ENCODE measurements at regions not wholly inside any gene's neighbourhood (a gene's known extent, or its start where the extent isn't known, plus 50 kb on each side); places are given as distances from the start of the nearest gene placed in this dataset.

DNA sequence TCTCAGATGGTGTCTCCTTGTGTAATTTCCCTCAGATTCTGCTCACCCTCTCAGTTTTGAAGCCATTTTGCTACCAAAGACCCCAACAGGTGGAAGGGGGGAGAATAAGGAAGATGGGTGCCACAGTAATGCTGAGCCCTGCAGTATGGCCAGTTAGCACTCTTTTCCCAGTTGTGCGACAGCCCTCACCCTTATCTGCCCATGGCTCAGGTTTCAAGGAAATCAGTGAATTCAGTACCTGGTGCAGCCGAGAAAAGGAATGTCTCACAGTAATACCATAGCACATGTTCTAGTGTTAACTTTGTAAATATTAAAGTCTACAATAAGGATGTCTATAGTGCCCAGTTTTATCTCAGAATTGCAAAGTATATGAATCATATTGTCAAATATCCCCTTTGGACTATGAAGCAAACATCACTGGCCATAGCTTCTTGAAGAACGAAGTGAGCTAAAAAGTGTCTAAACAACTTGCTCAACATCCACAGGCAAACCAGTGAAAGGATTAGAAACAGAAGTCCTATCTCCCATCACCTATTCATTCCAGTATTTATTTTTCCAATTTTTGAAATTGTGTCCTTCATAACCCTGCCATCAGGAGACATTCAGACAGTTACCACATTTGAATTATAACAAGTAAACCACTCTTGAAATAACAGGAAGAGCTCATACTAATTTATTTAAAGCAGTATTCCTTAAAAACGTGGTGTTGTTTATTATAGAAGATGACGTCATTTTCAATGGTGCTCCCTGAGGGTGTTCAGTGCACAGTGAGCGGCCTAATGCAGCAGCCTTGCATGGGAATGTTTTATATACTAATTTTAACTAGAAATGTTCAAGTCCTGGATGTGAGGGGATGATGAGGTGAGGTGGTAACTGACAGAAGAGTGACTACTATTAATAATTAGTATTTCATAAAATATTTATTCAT lies 366.2 kb downstream of the TFAP2A start:
- no peak for DNase-seq (ENCODE audit: low spot score)

DNA sequence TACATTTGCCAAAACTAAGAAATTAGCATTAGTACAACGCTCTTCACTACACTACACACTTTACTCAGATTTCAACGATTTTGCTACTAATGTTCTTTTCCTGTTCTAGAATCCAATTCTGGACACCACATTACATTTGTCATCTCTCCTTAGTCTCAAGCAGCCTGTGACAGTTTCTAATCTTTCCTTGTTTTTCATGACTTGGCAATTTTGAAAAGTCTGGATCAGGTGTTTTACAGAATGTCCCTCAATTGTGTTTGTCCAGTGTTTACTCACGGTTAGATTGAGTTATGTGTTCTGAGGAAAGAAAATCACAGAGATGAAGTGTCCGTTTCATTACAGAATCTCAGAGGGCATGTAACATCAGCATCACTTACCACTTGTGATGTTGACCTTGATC lies 372.6 kb downstream of the TFAP2A start:
- no peak for DNase-seq (ENCODE audit: low spot score)

DNA sequence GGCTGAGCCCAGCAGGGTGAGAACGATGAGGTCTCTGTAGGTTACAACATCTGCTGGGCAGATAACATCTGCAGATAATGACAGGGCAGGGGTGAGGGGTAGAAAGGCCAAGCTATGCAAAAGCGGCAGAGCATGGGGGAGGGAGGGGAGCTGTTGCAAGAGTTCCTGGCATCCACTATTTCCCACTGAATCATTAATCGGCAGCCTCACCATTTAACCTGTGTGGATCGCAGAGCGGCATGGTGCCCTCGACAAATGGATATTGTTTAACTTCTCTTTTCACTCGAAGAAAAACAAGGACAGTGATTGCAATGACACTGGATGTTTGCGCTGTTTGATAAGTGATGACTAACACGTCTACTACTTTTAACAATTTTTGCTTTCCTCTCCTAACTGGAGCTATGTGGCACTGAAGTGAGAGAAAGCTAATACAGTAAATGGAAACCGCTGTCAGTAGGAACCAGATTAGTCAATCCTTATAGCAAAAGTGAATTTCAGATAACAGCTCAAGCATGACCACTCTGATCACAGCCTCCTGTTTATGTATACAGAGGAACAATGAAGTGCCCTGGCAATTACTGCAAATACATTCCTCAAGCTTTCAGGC lies 381.5 kb downstream of the TFAP2A start:
- no peak for DNase-seq (ENCODE audit: low spot score)

DNA sequence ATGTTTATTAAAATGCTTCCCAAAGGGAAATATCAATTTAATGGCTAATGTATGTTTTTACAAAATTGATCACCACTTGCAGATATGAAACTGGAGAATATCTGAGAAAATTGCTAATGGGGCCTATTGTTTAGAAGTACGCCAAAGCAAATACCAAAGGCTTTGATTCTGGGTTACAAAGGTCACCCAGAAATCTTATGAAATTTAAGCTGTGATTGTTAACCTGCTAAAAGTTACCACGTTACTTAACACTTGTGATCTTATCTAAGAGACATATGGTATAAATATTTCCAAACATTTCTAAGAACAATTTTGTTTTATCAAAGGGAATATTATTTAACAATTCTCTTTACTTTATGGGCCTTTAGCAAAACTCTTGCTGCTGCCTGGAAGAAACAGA lies 383.3 kb downstream of the TFAP2A start:
- no peak for DNase-seq (ENCODE audit: low spot score)

DNA sequence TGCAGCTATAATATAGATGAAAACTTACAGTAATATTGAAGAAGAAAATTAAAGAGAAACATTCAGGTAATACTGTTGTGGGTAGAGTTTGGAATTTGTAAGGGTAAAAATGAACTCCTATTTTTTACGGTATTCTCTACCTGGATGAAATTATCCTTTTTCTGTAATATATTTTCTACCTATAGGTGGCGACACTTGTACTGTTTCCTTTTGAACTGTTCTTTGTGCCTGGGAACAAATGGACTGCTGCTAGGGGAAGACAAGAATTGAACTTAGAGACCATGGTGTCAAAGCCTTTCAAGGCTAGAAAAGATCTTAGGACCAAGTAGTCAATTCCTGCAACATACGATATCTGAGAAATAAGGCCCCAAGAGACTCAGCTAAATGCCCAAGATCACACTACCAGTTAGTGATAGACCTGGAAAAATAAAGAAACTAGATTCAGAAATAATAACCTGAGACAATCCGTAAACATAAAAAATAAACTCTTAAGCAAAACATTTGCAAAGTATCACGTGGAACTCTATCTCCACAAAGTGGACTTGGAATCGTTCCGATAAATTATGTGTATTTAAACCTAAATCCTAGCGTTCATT lies 383.8 kb downstream of the TFAP2A start:
- peak; percentile 3 for DNase-seq (ENCODE audit: low spot score)

DNA sequence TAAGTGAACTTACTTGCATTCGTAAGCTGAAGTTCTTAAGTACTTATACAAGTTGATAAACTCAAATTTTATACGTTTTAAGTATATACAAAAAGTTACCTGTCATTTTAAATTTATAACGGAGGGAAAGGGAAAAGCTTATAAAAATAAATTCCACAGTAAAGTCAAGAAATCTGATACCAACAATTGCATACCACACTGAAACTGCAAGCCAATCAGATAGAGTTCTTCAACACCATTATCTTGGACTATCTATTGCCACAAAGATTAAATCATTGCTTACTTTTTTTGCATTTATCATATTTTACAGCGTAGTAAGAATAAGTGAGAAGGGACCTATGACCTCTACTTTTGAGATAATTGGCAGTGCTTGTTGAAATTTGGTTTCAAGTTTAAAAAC lies 386.7 kb downstream of the TFAP2A start:
- DNase-seq (ENCODE audit: low spot score) = no peak

DNA sequence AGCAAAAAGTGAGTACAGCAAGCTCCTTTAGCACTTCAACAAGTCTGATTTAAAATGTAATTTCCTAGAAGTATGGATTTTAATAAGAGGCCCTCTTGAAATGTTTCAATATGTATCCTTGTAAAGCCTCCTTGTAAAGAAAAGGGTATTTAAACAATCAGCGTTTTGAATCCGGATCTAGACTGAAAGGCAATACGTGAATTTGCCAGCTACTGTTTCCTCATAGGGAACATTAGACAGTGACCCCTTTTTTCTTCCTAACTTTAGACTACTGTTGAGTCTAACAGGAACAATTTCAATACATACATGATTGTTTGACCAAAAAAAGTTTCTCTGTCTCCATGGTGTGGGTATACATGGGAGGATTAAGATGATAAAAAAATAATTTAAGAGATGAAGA lies 395.0 kb downstream of the TFAP2A start:
- no peak for DNase-seq (ENCODE audit: low spot score)

DNA sequence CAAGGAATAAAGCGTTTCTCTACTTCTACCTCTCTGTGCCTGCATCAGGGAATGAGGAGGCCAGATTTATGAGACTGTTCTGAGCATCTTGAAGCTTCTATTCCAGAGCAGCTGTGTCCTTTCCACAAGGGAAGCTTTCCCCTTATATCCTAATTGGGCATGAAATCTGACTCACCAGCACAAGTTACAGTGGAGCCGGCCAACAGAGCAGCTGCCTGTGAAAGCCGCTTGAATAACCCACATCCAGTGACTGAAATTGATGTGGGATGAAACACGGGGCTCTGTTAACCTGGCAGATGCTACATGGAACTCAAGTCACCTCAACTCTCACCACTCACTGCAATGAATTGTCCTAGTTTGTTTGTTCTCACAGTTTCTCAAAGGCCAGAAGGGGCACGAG lies 400.3 kb downstream of the TFAP2A start:
- no peak for DNase-seq (ENCODE audit: low spot score)

DNA sequence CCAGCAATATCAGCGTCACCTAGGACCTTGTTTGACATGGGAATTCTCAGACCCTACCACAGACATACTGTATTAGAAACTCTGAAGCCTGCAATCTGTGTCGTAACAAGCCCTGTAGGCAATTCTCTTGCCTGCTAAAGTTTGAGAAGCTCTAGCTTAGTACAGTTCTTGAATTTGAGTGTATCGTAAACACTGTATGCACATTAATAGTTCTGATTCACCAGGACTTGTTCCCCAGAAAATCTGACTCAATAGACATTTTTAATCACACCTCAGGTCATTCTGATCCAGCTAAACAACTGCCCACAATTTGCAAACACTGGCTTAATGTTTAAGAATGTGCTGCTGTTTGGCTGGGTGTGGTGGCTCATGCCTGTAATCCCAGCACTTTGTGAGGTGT lies 414.3 kb downstream of the TFAP2A start:
- DNase-seq (ENCODE audit: low spot score) = no peak

DNA sequence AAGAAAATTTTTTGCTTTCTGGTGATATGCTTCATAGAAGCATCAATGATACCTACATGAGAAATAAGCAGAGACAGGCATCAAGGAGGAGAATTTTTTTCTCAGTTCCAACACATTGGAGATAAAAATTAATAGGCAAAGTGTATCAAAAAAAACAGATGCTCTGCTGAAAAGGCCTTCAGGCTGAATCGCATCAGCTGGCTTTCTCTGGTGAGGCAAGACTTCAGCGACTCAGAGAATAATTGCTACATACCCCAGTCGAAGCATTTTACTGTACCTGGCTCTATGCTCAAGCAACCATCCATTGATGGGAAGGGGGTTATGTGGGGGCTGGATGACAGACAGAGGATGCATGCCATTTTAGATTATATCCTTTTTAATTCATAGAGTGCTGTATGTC lies 415.1 kb downstream of the TFAP2A start:
- no peak for DNase-seq (ENCODE audit: low spot score)

DNA sequence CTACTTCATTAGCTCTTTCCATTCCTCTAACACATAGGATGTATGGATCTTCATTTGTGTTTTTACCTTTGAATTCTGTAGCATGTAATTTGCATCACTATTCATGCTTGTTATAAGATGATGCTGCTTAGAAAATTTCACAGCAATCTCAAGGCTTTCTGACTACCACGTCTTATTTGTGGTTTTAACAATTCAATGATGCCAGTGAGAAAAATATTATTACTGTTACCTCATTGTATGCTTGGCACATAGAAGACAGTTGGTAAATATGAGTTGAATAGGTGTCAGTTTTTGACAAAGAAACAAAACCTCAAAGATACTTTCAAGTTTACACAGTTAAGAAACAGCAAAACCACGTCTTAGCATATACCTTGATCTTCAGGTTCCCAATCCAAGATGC lies 428.6 kb downstream of the TFAP2A start:
- no peak for DNase-seq (ENCODE audit: low spot score)

DNA sequence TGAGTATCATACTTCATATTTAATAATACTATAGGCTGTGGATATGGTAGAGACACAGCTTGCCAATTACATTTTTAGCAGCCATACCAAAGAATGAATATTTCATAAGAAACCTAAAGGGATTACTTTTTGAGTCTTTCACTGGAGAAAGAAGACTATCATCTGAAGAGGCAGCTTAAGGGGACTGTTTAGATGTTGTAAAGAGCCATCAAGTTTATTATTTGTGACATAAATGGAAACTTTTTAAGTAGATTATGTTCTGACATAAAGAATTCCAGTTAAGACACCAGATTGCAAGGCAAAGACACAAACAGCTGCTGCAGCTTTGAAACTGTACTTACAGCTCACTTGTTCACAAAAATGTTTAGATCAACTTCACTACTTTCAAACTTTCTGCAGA lies 429.4 kb downstream of the TFAP2A start:
- no peak for DNase-seq (ENCODE audit: low spot score)

DNA sequence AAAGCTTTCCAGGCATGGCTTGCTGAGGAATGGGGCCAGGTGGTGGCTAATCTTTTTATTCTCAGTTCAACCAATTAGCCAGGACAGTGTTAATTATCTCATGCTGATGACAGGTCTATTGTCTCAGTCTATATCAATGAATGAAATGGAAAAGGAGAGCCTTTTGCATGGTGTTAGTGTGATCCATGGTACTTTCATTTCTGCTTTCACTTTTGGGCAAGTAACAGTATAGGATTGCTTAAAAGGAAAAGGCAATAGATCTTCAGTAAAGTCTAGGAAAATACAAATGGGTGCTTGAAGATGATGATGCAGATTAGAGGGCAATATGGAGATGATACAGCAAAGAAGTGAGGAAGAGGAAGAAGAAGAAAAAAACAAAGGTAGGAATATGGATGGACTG lies 430.3 kb downstream of the TFAP2A start:
- DNase-seq (ENCODE audit: low spot score) = no peak

DNA sequence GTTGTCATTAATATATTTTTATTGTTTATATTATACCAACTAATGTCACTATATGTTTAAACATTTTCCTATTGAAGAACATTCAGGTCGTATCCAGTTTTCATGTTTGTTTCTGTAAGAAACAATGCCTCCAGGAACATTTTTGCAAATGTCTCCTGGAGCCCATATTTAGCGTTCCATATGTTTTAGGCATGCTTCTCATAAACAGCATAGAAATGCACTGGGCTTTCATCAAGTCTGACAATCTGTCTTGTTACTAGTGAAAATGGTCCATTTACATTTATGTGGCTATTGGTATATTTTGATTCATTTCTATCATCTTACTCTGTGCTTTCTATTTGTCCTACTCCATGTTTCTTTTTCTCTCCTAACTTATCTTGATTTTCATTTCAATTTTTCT lies 431.7 kb downstream of the TFAP2A start:
- DNase-seq (ENCODE audit: low spot score) = no peak

DNA sequence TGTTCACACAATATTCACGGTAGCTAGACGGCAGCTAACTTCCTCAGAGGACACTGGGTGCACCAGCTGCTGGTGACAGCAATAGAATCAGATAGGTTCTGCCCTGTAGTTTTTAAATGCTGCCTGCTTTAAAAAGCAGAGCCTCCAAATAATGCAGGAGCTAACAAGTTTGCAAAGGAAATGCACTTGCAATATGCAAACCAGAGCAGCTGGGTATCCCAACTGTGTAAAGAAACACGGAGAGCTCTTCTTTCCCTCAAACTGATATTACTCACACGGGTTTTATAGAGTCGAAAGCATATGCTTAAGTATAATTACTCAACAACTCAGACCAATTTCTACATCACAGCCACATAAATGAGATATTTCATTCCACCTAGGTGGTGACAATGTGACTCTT lies 432.7 kb downstream of the TFAP2A start:
- DNase-seq (ENCODE audit: low spot score) = no peak

DNA sequence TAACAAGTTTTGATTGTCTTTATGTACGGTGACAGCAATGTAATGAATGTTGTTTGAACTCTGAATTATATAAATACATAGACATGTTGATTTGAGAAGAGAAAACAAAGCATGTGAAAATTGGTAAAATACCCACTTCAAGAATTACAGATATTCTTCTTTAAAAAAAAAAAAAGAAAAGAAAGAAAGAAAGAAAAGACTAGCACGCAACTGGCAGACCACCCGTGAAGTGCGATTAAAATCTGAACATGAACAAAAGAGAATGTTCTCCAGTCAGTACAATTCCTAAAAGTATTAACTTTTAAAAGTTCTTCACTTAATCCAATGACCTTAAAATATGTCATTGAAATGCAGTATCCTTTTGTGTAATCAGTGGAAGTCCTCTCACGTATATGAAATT lies 434.9 kb downstream of the TFAP2A start:
- no peak for DNase-seq (ENCODE audit: low spot score)

DNA sequence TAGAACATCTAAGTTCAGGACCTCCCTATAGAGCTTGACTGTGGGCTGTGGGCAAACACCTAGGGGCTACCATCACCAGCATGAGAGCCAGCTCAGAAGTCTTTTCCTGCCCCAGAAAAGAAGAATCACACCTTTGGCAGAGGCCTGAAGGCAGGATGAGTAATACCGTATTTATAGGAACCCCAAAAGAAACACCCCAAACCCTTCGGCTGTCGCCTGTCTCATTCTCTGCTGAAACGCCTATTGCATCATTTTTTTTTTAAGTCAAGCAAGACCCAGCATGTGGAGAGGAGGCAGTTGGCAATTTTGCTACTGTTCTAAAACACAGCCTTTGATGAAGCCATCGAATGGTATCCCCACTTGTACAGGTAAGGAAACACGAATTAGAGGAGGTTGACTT lies 436.4 kb downstream of the TFAP2A start:
- no peak for DNase-seq (ENCODE audit: low spot score)

DNA sequence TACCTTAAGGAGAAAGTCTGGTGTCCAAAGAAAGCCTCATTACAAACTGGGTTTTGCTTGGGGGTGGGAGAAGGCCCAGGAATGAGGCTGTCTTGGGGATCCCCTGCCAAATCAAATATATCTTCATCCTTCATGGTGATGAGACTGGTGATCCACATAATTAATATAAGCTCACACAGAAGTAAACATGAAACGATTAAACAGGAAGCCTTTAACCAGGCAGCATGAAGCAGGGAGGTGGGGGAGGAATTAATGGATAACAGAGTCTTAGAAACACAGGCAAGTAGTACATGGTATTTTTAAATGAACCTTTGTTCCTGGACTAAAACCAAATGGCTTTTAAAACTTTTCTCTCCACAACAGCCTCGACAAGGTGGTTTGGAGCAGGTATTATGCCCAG lies 437.5 kb downstream of the TFAP2A start:
- DNase-seq (ENCODE audit: low spot score) = no peak

DNA sequence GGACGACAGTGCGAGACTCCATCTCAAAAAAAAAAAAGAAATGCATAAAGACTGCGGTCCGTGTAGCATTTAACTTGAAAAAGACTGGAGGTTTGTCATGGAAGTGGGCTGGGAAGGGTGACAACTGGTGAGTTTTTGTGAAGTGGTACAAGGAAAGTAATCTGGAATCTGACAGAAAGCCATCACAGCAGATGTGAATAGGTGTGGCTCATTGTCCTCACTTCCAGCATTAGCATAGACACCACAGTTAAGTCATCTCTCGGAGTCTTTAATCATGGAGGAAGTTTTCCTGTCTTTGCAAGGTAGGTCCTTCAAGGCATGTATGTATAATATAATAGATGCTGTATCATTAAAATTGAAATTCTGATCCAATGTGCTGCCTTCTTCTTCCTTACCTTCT lies 453.2 kb downstream of the TFAP2A start:
- no peak for DNase-seq (ENCODE audit: low spot score)

DNA sequence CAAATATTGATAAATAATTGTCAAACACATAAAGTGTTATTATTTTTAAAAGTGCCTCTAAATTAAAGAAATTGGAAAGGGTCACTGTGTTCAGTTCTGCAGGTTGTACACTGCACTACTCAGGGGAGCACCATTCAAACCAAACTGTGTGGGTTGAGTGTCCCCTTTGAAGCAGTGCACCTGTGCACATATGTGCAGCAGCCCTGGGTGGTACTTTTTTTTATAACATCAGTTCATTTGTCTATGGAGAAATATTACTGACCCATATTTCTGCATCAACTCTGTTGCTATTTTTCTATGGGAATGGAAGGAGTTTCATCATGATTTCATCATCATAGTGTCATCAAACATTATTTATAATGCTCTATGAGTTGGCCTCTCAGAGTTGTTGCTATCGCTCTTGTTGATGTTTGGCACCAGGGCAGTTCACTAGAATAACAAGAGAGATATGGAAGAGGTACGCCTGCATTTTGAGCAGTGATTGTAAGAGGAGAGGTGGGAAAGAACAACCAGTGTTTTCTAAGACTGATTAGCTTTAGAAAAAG lies 457.6 kb downstream of the TFAP2A start:
- DNase-seq (ENCODE audit: low spot score) = no peak

DNA sequence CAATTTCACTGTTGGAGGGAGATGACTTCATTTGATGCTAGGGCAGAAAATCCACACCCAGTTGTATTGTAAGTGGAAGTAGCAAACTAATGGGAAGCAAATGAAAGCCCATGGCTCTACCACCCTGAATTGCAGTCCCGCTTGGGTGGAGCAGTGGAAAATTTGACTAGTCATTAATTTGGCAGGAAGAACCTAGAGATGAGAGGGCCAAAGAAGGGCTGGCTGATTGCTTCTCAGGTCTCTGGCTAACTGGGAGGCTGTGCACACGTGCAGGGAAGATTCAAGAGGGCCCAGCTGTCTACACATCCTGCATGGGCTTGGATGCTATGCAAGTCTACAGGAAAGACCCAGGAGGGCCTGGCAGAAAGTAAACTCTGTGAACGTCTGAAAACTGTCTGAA lies 466.2 kb downstream of the TFAP2A start:
- no peak for DNase-seq (ENCODE audit: low spot score)

DNA sequence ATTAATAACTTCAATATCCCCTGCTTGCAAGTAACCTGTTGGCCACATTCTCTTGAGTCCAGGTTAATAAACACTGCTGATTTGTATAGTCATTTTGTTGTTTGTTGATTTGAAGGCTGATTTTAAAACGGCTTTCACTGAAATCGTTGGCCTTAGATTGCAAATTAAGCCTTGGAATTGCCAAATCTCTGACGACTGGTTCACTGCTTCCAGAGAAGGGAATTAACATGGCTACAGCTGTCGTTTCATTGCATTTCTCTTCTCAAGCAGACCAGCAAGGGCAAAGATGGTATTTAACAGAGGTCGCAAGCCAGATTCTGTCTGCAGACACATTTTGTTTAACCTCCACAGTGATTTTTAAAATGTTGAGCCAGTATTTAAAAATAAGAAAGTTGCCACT lies 470.9 kb downstream of the TFAP2A start:
- DNase-seq (ENCODE audit: low spot score) = no peak

DNA sequence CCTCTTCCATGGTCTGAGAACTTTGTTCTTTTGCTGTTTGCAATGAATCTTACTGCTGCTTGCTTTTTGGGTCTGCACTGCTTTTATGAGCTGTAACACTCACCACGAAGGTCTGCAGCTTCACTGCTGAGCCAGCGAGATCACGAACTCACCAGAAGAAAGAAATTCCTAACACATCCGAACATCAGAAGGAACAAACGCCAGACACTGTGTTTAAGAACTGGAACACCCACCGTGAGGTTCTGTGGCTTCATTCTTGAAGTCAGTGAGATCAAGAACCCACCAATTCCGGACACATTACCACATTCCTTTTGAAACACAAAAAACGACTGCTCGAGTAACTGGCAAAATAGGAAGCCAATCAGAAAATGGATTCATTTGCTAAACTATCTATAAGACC lies 471.8 kb downstream of the TFAP2A start:
- no peak for DNase-seq (ENCODE audit: low spot score)
